ENCODE measurements at regions not wholly inside any gene's neighbourhood (a gene's known extent, or its start where the extent isn't known, plus 50 kb on each side); places are given as distances from the start of the nearest gene placed in this dataset.
A peak's percentile ranks its signal among the peaks of the same experiment; 100 is the strongest.

GRCh38 chr12:91785655-91786498 is 359.8 kb downstream of the BTG1 start:
- Mint-ChIP-seq H3K27ac (no peak overlapping the region), H3K4me1 (ENCODE audit: low read depth) (no peaks in the 10 kb centered on the region), H3K9me3 (no peaks in the 10 kb centered on the region), H3K4me3 (no peak overlapping the region), H3K36me3 (ENCODE audit: low read depth) (no peaks in the 10 kb centered on the region), H3K27me3 (no peaks in the 10 kb centered on the region)
- intact Hi-C loops (cut with micrococcal nuclease), result no loop called here

- Mint-ChIP-seq H3K4me3 (no peak overlapping the region), H3K4me1 (ENCODE audit: low read depth) (no peaks in the 10 kb centered on the region), H3K27me3 (no peaks in the 10 kb centered on the region), H3K9me3 (no peaks in the 10 kb centered on the region), H3K27ac (no peak overlapping the region), H3K36me3 (ENCODE audit: low read depth) (no peaks in the 10 kb centered on the region)
- intact Hi-C loops (cut with micrococcal nuclease), result no loop called here
Measured at GRCh38 chr12:91781114-91781513, 364.5 kb downstream of the BTG1 start.

- Mint-ChIP-seq H3K36me3 (ENCODE audit: low read depth) (no peaks in the 10 kb centered on the region), H3K4me1 (ENCODE audit: low read depth) (no peaks in the 10 kb centered on the region), H3K27ac (peak overlapping the region; percentile 39), H3K27me3 (peaks cover 2% of the 10 kb centered on the region), H3K4me3 (no peak overlapping the region), H3K9me3 (no peaks in the 10 kb centered on the region)
- intact Hi-C loops (cut with micrococcal nuclease), result no loop called here
Measured at GRCh38 chr12:91778938-91779400, 366.7 kb downstream of the BTG1 start.

GRCh38 chr12:91778091-91778832 is 367.4 kb downstream of the BTG1 start:
- Mint-ChIP-seq H3K27ac (peak overlapping the region; percentile 39), H3K4me3 (no peak overlapping the region), H3K27me3 (peaks cover 2% of the 10 kb centered on the region), H3K9me3 (no peaks in the 10 kb centered on the region), H3K36me3 (ENCODE audit: low read depth) (no peaks in the 10 kb centered on the region), H3K4me1 (ENCODE audit: low read depth) (no peaks in the 10 kb centered on the region)
- intact Hi-C loops (cut with micrococcal nuclease), result no loop called here

GRCh38 chr12:91777268-91777992 is 368.2 kb downstream of the BTG1 start:
- H3K27me3 Mint-ChIP-seq, result peaks cover 2% of the 10 kb centered on the region
- no peaks in the 10 kb centered on the region for H3K4me1 Mint-ChIP-seq (ENCODE audit: low read depth)

GRCh38 chr12:91774434-91774921 is 371.2 kb downstream of the BTG1 start:
- no peak overlapping the region for H3K4me3 Mint-ChIP-seq
- intact Hi-C loops (cut with micrococcal nuclease), result no loop called here

More at GRCh38 chr12:91777268-91777992, 368.2 kb downstream of the BTG1 start:
- H3K36me3 Mint-ChIP-seq (ENCODE audit: low read depth), result no peaks in the 10 kb centered on the region
- no peak overlapping the region for H3K27ac Mint-ChIP-seq
- intact Hi-C loops (cut with micrococcal nuclease), result no loop called here
- no peaks in the 10 kb centered on the region for H3K9me3 Mint-ChIP-seq
- H3K4me3 Mint-ChIP-seq, result no peak overlapping the region

GRCh38 chr12:91773749-91774429 is 371.8 kb downstream of the BTG1 start:
- Mint-ChIP-seq H3K9me3 (no peaks in the 10 kb centered on the region), H3K4me3 (no peak overlapping the region), H3K27ac (no peak overlapping the region), H3K27me3 (peaks cover 2% of the 10 kb centered on the region), H3K4me1 (ENCODE audit: low read depth) (no peaks in the 10 kb centered on the region), H3K36me3 (ENCODE audit: low read depth) (no peaks in the 10 kb centered on the region)
- intact Hi-C loops (cut with micrococcal nuclease), result no loop called here

More at GRCh38 chr12:91774434-91774921, 371.2 kb downstream of the BTG1 start:
- no peaks in the 10 kb centered on the region for H3K9me3 Mint-ChIP-seq
- H3K4me1 Mint-ChIP-seq (ENCODE audit: low read depth), result no peaks in the 10 kb centered on the region
- no peak overlapping the region for H3K27ac Mint-ChIP-seq
- H3K36me3 Mint-ChIP-seq (ENCODE audit: low read depth), result no peaks in the 10 kb centered on the region
- peaks cover 2% of the 10 kb centered on the region for H3K27me3 Mint-ChIP-seq

- intact Hi-C loops (cut with micrococcal nuclease), result no loop called here
- Mint-ChIP-seq H3K27ac (no peak overlapping the region), H3K36me3 (ENCODE audit: low read depth) (no peaks in the 10 kb centered on the region), H3K9me3 (no peaks in the 10 kb centered on the region), H3K4me3 (no peak overlapping the region), H3K27me3 (peaks cover 2% of the 10 kb centered on the region), H3K4me1 (ENCODE audit: low read depth) (no peaks in the 10 kb centered on the region)
Measured at GRCh38 chr12:91772411-91772810, 373.2 kb downstream of the BTG1 start.

- H3K4me1 Mint-ChIP-seq (ENCODE audit: low read depth), result no peaks in the 10 kb centered on the region
- H3K36me3 Mint-ChIP-seq (ENCODE audit: low read depth), result no peaks in the 10 kb centered on the region
- no peak overlapping the region for H3K27ac Mint-ChIP-seq
- no peak overlapping the region for H3K4me3 Mint-ChIP-seq
- intact Hi-C loops (cut with micrococcal nuclease), result no loop called here
- no peaks in the 10 kb centered on the region for H3K9me3 Mint-ChIP-seq
- H3K27me3 Mint-ChIP-seq, result no peaks in the 10 kb centered on the region
Measured at GRCh38 chr12:91769736-91770135, 375.9 kb downstream of the BTG1 start.

GRCh38 chr12:91767237-91767636 is 378.4 kb downstream of the BTG1 start:
- intact Hi-C loops (cut with micrococcal nuclease), result no loop called here
- H3K36me3 Mint-ChIP-seq (ENCODE audit: low read depth), result no peaks in the 10 kb centered on the region
- H3K27ac Mint-ChIP-seq, result no peak overlapping the region
- no peaks in the 10 kb centered on the region for H3K9me3 Mint-ChIP-seq
- no peaks in the 10 kb centered on the region for H3K4me1 Mint-ChIP-seq (ENCODE audit: low read depth)
- peaks cover 2% of the 10 kb centered on the region for H3K27me3 Mint-ChIP-seq
- H3K4me3 Mint-ChIP-seq, result no peak overlapping the region

GRCh38 chr12:91766454-91766853 is 379.2 kb downstream of the BTG1 start:
- Mint-ChIP-seq H3K4me1 (ENCODE audit: low read depth) (no peaks in the 10 kb centered on the region), H3K4me3 (no peak overlapping the region), H3K27ac (no peak overlapping the region), H3K27me3 (peaks cover 2% of the 10 kb centered on the region), H3K9me3 (no peaks in the 10 kb centered on the region), H3K36me3 (ENCODE audit: low read depth) (no peaks in the 10 kb centered on the region)
- intact Hi-C loops (cut with micrococcal nuclease), result no loop called here

- H3K27ac Mint-ChIP-seq, result no peak overlapping the region
- no peaks in the 10 kb centered on the region for H3K36me3 Mint-ChIP-seq (ENCODE audit: low read depth)
- no peaks in the 10 kb centered on the region for H3K9me3 Mint-ChIP-seq
- H3K27me3 Mint-ChIP-seq, result peaks cover 2% of the 10 kb centered on the region
- H3K4me1 Mint-ChIP-seq (ENCODE audit: low read depth), result no peaks in the 10 kb centered on the region
- no peak overlapping the region for H3K4me3 Mint-ChIP-seq
- intact Hi-C loops (cut with micrococcal nuclease), result no loop called here
Measured at GRCh38 chr12:91763654-91764370, 381.8 kb downstream of the BTG1 start.

GRCh38 chr12:91753649-91754048 is 392.0 kb downstream of the BTG1 start:
- H3K27ac Mint-ChIP-seq, result no peak overlapping the region
- no peaks in the 10 kb centered on the region for H3K27me3 Mint-ChIP-seq
- peaks cover 12% of the 10 kb centered on the region for H3K9me3 Mint-ChIP-seq
- no peaks in the 10 kb centered on the region for H3K36me3 Mint-ChIP-seq (ENCODE audit: low read depth)
- no peak overlapping the region for H3K4me3 Mint-ChIP-seq
- intact Hi-C loops (cut with micrococcal nuclease), result no loop called here
- no peaks in the 10 kb centered on the region for H3K4me1 Mint-ChIP-seq (ENCODE audit: low read depth)
